K562 (cell line): ENCODE measurements at regions not wholly inside any gene's neighbourhood (a gene's known extent, or its start where the extent isn't known, plus 50 kb on each side); places are given as distances from the start of the nearest gene placed in this dataset.

Source experiments
- ATAC-seq: fragments of 200-7000 bp; cut with Tn5 transposase; 3 replicates; pipeline ENCODE4 v1.9.1; 2020; ENCODE audit warnings: moderate library complexity
- BruUV-seq: library from RNA; stranded (reverse); fragments of 400-500 nt; replicated peaks from 2 replicates; lab custom pipeline; 2021; lab: Mats Ljungman, UMichigan
- CTCF ChIA-PET: fragments of 300-600 bp; formaldehyde crosslinking; extraction: SDS; loops from one replicate; lab custom pipeline; 2021; ENCODE audit warnings: low intra/inter-chr PET ratio; lab: Yijun Ruan, JAX
- POLR2A ChIA-PET: fragments of 300-600, 350-650 bp; sonication (Branson Sonifier 250); formaldehyde crosslinking; extraction: SDS; loops from one replicate; lab custom pipeline; 2021; ENCODE audit warnings: antibody characterized with exemption, inconsistent platforms; lab: Yijun Ruan, JAX
- DNase-seq, 4 experiments: peaks; one replicate each; pipeline versions ENCODE4 v3.0.0 to v3.0.0-alpha.2; 2011 to 2018; ENCODE audit warnings: low spot score in 3 of 4, mixed read lengths in 3 of 4; ENCODE audit errors: extremely low read depth in 1 of 4
- FAIRE-seq: peaks from 2 replicates; lab custom pipeline; 2011; peaks lifted over from hg19 to GRCh38; lab: Jason Lieb, UNC
- H2AFZ ChIP-seq: 2 replicates; pipeline ENCODE4 v1.6.0; 2011; ENCODE audit warnings: low read depth, low read length, control low read depth, inconsistent platforms
- H3K27ac ChIP-seq: fragments of 200-600 bp; 3 replicates; pipeline ENCODE4 v1.8.0; 2011; ENCODE audit warnings: low read depth, mild to moderate bottlenecking, control low read depth, inconsistent platforms, low read length, moderate library complexity, mixed read lengths; ENCODE audit errors: extremely low read depth
- H3K27me3 ChIP-seq, 2 experiments: fragments of 300-600 bp in 1 of 2; 2 replicates in 1 of 2; 3 replicates in 1 of 2; pipeline versions ENCODE4 v1.6.0 to v1.8.0; 2011; ENCODE audit warnings: inconsistent platforms in 2 of 2, low read length in 2 of 2, mild to moderate bottlenecking in 1 of 2, mixed read lengths in 1 of 2, moderate library complexity in 1 of 2; ENCODE audit not compliant: control insufficient read depth in 2 of 2, insufficient read depth in 2 of 2
- H3K36me3 ChIP-seq: fragments of 300-600 bp; 3 replicates; pipeline ENCODE4 v1.8.0; 2011; ENCODE audit warnings: mild to moderate bottlenecking, low read length, inconsistent platforms; ENCODE audit not compliant: control insufficient read depth, insufficient read depth
- H3K4me1 ChIP-seq, 2 experiments: fragments of 200-600 bp in 1 of 2; replicated peaks in 1 of 2; 2 replicates in 1 of 2; 3 replicates in 1 of 2; pipeline versions ENCODE4 v1.5.1 to v1.8.0; 2011; ENCODE audit warnings: inconsistent platforms in 2 of 2, low read length in 2 of 2, mild to moderate bottlenecking in 1 of 2, mixed read lengths in 1 of 2, moderate library complexity in 1 of 2; ENCODE audit not compliant: control insufficient read depth in 2 of 2, insufficient read depth in 2 of 2
- H3K4me2 ChIP-seq: 2 replicates; pipeline ENCODE4 v1.6.1; 2011; ENCODE audit warnings: low read length, control low read depth, inconsistent platforms, mixed read lengths; ENCODE audit not compliant: insufficient read depth
- H3K4me3 ChIP-seq: fragments of 200-600 bp; sonication (generic), shearing (Covaris generic); 2 replicates; pipeline ENCODE4 v1.5.1; 2016; ENCODE audit warnings: control low read depth, inconsistent platforms
- H3K79me2 ChIP-seq: fragments of 200-600 bp; 3 replicates; pipeline ENCODE4 v1.8.0; 2011; ENCODE audit warnings: low read length, inconsistent platforms; ENCODE audit not compliant: control insufficient read depth, insufficient read depth
- H3K9ac ChIP-seq, 2 experiments: 2 replicates each; pipeline versions ENCODE4 v1.6.0 to v1.6.1; 2011; ENCODE audit warnings: low read depth in 2 of 2, low read length in 2 of 2, control low read depth in 1 of 2, inconsistent platforms in 1 of 2, mild to moderate bottlenecking in 1 of 2, mixed read lengths in 1 of 2; ENCODE audit not compliant: insufficient read depth in 1 of 2
- H3K9me1 ChIP-seq: one replicate; pipeline ENCODE4 v1.6.0; 2011; ENCODE audit warnings: inconsistent platforms, mild to moderate bottlenecking, low read length, moderate library complexity; ENCODE audit not compliant: control insufficient read depth, insufficient read depth
- H3K9me3 ChIP-seq: replicated peaks from 2 replicates; pipeline ENCODE4 v1.5.1; 2011; ENCODE audit warnings: low read depth, low read length, inconsistent platforms; ENCODE audit not compliant: control insufficient read depth, insufficient read depth
- H4K20me1 ChIP-seq: replicated peaks from 2 replicates; pipeline ENCODE4 v1.6.1; 2011; ENCODE audit warnings: low read length, inconsistent platforms, mixed read lengths; ENCODE audit not compliant: control insufficient read depth, insufficient read depth
- BHLHE40 ChIP-seq: IDR thresholded peaks from 2 replicates; pipeline ENCODE4 v1.6.1; 2011; ENCODE audit warnings: low read length, improper control_type of control experiment
- BMI1 ChIP-seq: fragments of 150-350 bp; IDR thresholded peaks from 2 replicates; pipeline ENCODE4 v1.6.1; 2014; ENCODE audit warnings: low read length
- CEBPZ ChIP-seq: fragments of 150-350 bp; IDR thresholded peaks from 2 replicates; pipeline ENCODE4 v1.6.1; 2014; ENCODE audit warnings: low read depth, mild to moderate bottlenecking, low read length, borderline replicate concordance
- ETV1 ChIP-seq: fragments of 450-650 bp; conservative IDR thresholded peaks from 2 replicates; pipeline ENCODE4 v1.6.1; 2016; ENCODE audit warnings: missing genetic modification characterization, control low read depth, low read depth, missing compliant biosample characterization
- GTF2E2 ChIP-seq: fragments of 200-800 bp; sonication (Bioruptor generic); IDR thresholded peaks from 2 replicates; pipeline ENCODE4 v1.6.1; 2016; ENCODE audit warnings: missing genetic modification characterization, missing compliant biosample characterization
- MCM5 ChIP-seq: fragments of 450-650 bp; IDR thresholded peaks from 2 replicates; pipeline ENCODE4 v1.6.1; 2016; ENCODE audit warnings: low read depth
- MEIS2 ChIP-seq: fragments of 450-650 bp; IDR thresholded peaks from 2 replicates; pipeline ENCODE4 v1.6.1; 2014; ENCODE audit warnings: mild to moderate bottlenecking; ENCODE audit not compliant: partially characterized antibody
- NBN ChIP-seq: fragments of 450-650 bp; IDR thresholded peaks from 2 replicates; pipeline ENCODE4 v1.6.1; 2016; ENCODE audit warnings: low read depth, mild to moderate bottlenecking
- NFXL1 ChIP-seq: fragments of 450-650 bp; formaldehyde crosslinking; IDR thresholded peaks from 2 replicates; pipeline ENCODE4 v1.4.0; 2021; ENCODE audit warnings: mild to moderate bottlenecking
- SP1 ChIP-seq: sonication (generic); formaldehyde crosslinking; IDR thresholded peaks from 2 replicates; pipeline ENCODE4 v1.8.1; 2022; ENCODE audit warnings: mild to moderate bottlenecking, missing genetic modification reagents
- TBL1XR1 ChIP-seq, 2 experiments: IDR thresholded peaks; 2 replicates each; pipeline ENCODE4 v1.6.1; 2012; ENCODE audit warnings: improper control_type of control experiment in 2 of 2, low read length in 2 of 2, mild to moderate bottlenecking in 1 of 2
- TCF3 ChIP-seq: sonication (generic); formaldehyde crosslinking; IDR thresholded peaks from 2 replicates; pipeline ENCODE4 v1.4.0; 2020; ENCODE audit warnings: mild to moderate bottlenecking, missing genetic modification reagents
- ZC3H8 ChIP-seq: fragments of 450-650 bp; IDR thresholded peaks from 2 replicates; pipeline ENCODE4 v1.6.1; 2017
- ZKSCAN3 ChIP-seq: fragments of 250-450 bp; sonication (Bioruptor Pico); IDR thresholded peaks from 2 replicates; pipeline ENCODE4 v1.4.0; 2020
- ZNF224 ChIP-seq: sonication (generic); formaldehyde crosslinking; IDR thresholded peaks from 2 replicates; pipeline ENCODE4 v1.8.0; 2022; ENCODE audit warnings: mild to moderate bottlenecking, missing genetic modification reagents
- ZNF507 ChIP-seq: conservative IDR thresholded peaks from 2 replicates; pipeline ENCODE4 v1.6.1; 2017; ENCODE audit warnings: missing genetic modification characterization, missing compliant biosample characterization
- WGBS: fragments of 100-300 bp; shearing (Covaris generic); methylation state at CpG from one replicate; pipeline ENCODE4 v1.1.6; 2016; ENCODE audit warnings: low coverage, mixed read lengths; ENCODE audit not compliant: insufficient coverage; ENCODE audit errors: missing lambda C conversion rate; 5-methylcytosine and 5-hydroxymethylcytosine counted together
- in situ Hi-C: fragments of 300-500 bp; cut with MboI; formaldehyde crosslinking; loops from 4 replicates; pipeline ENCODE4 v1.15.0; 2018; ENCODE audit warnings: inconsistent platforms, mixed read lengths
- intact Hi-C: fragments of 100-400 bp; cut with micrococcal nuclease; formaldehyde crosslinking; loops from 2 replicates; pipeline ENCODE4 v1.14.2; 2022

DNA sequence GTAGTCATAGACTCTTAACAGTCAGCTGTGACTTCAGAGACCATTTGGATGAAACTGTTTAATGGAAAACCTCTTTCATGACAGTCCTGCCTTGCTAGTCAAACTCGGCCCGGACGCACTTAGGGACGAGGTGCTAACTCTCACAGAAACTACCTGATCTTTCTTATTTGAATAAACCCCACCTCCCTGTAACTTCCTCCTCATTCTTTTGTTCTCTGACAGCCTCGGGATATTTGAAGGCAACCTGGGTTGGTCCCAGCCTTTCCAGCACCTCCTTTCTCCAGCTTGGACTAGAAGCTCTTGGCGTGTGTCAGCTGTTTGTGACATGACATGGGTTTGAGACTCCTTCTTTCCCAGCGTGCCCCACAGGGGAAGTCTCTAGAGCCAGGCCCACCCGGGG lies 175.3 kb upstream of the EXOC2 start:
- ATAC-seq: no peak
- Histone ChIP-seq H3K79me2 (no peaks in the 10 kb centered on the region), H4K20me1 (no peaks in the 10 kb centered on the region), H3K9ac (no peak overlapping the region), H3K9me1 (no peaks in the 10 kb centered on the region), H3K4me3 (no peak overlapping the region), H3K36me3 (no peaks in the 10 kb centered on the region), H2AFZ (no peak overlapping the region), H3K4me2 (no peak overlapping the region), H3K27me3 (peaks cover 29 to 51% of the 10 kb centered on the region in 2 experiments; a peak in 4 of 5 replicates), H3K9me3 (no peaks in the 10 kb centered on the region), H3K4me1 (no peaks in the 10 kb centered on the region), H3K27ac (no peak overlapping the region)
- POLR2A ChIA-PET: interaction anchor here (0.8 kb wide), 1 partner anchor 87 kb away, joined by 4 read pairs; no protein-coding TSS in a partner anchor
- FAIRE-seq: no peak
- CTCF ChIA-PET: no interaction called here
- no peak for DNase-seq
- WGBS: 0% methylated on average over 8 of the region's 8 CpGs
- in situ Hi-C loops (no loop called here), intact Hi-C loops (no loop called here)
- no TSS peak for BruUV-seq
- TF ChIP-seq NBN (no peak), ZC3H8 (no peak), BHLHE40 (no peak), ETV1 (no peak), ZNF224 (CRISPR knock-in tag) (no peak), ZNF507 (tag) (no peak), GTF2E2 (tag) (no peak), ZKSCAN3 (CRISPR knock-in tag) (no peak)

DNA sequence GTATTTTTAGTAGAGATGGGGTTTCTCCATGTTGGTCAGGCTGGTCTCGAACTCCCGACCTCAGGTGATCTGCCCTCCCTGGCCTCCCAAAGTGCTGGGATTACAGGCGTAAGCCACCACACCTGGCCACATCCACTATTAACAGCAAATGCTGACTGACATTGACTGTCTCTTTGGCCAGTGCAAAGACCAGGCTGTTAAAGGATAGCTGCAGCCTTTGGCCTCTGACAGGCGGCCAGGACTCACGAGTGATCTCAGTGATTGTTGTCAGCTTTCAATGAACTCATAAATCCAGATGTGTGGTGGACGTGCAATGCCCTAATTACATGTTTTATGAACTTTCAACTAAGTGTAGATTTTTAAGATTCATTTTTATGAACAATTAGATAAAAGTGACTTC lies 174.4 kb upstream of the EXOC2 start:
- Histone ChIP-seq H4K20me1 (no peaks in the 10 kb centered on the region), H3K36me3 (no peaks in the 10 kb centered on the region), H3K27me3 (peaks cover 31 to 54% of the 10 kb centered on the region in 2 experiments; a peak in 4 of 5 replicates), H3K9me3 (no peaks in the 10 kb centered on the region), H3K27ac (no peak overlapping the region), H2AFZ (no peak overlapping the region), H3K9me1 (no peaks in the 10 kb centered on the region), H3K79me2 (no peaks in the 10 kb centered on the region), H3K9ac (no peak overlapping the region), H3K4me1 (no peaks in the 10 kb centered on the region), H3K4me2 (no peak overlapping the region), H3K4me3 (no peak overlapping the region)
- DNase-seq (no peak), FAIRE-seq (no peak), ATAC-seq (no peak)
- WGBS: 4% methylated on average over 6 of the region's 6 CpGs
- in situ Hi-C loops: no loop called here
- no TSS peak for BruUV-seq
- POLR2A ChIA-PET: interaction anchor here (0.8 kb wide), 1 partner anchor 86 kb away, joined by 4 read pairs; no protein-coding TSS in a partner anchor
- intact Hi-C loops: no loop called here
- CTCF ChIA-PET: no interaction called here
- TF ChIP-seq MCM5: no peak
- TF ChIP-seq NFXL1 (CRISPR knock-in tag): no peak
- TF ChIP-seq MEIS2: no peak
- TF ChIP-seq BMI1: no peak
- TF ChIP-seq CEBPZ: no peak
- TF ChIP-seq SP1 (CRISPR knock-in tag): no peak
- TF ChIP-seq TCF3: no peak
- no peak for TF ChIP-seq TBL1XR1 (IDR thresholded peaks at IDR 0.05; ENCODE audit: low read length in 2 of 2)
